ENCODE measurements at regions not wholly inside any gene's neighbourhood (a gene's known extent, or its start where the extent isn't known, plus 50 kb on each side); places are given as distances from the start of the nearest gene placed in this dataset.

DNA sequence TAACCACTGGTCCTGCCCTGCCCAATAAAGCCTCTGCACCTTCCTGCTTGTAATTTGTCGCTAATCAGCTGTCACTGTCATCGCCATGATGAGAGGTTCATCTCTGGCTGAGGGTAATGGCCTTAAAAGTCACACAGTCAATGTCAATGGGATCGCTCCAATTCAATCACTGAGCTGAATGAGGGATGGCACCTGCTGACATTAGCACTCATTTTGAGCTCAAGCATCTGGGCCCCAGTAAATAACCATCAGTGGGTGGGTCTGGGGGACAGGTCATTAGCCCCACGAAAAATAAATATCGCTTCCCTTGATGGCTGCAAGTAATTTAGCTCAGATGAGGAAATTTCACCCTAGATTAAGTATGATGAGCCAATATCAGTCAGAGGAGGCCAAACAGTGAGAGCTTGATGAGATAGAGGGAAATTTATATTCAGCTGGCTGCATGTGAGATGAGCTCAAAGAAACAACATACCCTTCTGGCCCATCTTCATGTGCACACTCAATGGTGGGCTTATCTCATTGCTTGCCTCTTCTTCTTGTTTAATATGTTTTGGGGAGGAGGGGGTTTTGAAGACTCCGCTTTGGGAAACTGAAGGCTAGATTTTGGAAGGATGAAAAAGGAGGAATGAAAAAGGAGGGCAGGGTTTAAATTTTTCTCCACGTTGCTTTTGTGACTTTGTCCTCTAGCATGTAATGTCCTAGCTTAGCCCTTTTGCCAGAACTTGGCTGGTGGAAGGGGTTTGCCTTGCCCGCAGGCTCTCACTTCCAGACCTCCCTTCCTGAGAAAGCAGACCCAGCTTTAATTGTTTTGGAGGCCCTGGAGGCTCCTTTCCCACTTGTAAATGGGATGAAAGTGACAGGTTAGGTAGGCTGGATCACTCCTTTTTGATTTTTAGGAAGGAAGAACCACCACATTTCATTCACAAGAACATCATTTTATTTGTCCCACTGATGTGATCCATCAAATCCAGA, 84.8 kb upstream of the PAQR3 start:
- H3K36me3 ChIP-seq = no peaks in the 10 kb centered on the region
- H3K4me3 ChIP-seq = no peak overlapping the region
- DNase-seq = no peak
- H3K27ac ChIP-seq = no peak overlapping the region
- H3K9me3 ChIP-seq = no peaks in the 10 kb centered on the region
- no peaks in the 10 kb centered on the region for H3K27me3 ChIP-seq
- TF ChIP-seq POLR2A (IDR thresholded peaks at IDR 0.05) = no peak
- TF ChIP-seq, protein P1, sequence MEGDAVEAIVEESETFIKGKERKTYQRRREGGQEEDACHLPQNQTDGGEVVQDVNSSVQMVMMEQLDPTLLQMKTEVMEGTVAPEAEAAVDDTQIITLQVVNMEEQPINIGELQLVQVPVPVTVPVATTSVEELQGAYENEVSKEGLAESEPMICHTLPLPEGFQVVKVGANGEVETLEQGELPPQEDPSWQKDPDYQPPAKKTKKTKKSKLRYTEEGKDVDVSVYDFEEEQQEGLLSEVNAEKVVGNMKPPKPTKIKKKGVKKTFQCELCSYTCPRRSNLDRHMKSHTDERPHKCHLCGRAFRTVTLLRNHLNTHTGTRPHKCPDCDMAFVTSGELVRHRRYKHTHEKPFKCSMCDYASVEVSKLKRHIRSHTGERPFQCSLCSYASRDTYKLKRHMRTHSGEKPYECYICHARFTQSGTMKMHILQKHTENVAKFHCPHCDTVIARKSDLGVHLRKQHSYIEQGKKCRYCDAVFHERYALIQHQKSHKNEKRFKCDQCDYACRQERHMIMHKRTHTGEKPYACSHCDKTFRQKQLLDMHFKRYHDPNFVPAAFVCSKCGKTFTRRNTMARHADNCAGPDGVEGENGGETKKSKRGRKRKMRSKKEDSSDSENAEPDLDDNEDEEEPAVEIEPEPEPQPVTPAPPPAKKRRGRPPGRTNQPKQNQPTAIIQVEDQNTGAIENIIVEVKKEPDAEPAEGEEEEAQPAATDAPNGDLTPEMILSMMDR (IDR thresholded peaks at IDR 0.05) = no peak
- no peaks in the 10 kb centered on the region for H3K4me1 ChIP-seq

DNA sequence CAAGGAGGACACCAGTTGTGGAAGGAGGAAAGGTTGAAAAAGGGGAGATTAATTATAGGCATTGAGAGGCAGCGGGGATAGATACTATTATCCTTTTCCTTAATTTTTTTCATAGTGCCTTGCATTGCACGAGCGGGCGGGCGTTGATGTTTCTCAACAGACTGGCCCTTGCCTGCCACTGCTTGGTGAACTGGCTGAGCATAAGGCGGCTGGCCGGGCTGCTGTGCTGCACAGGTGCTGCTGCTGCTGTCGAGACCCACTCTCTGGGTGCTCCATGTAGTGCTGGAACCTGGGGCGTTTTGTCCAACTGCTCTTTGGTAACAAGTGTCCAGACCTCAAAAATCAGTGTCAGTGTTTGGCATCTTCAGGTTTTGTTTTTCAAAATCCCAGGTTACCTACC, 83.3 kb upstream of the PAQR3 start:
- Histone ChIP-seq H3K4me1 (no peaks in the 10 kb centered on the region), H3K9me3 (no peaks in the 10 kb centered on the region), H3K36me3 (no peaks in the 10 kb centered on the region), H3K4me3 (no peak overlapping the region), H3K27me3 (no peaks in the 10 kb centered on the region), H3K27ac (no peak overlapping the region)
- TF ChIP-seq, protein P1 (IDR thresholded peaks at IDR 0.05) = no peak
- TF ChIP-seq POLR2A (IDR thresholded peaks at IDR 0.05) = no peak
- no peak for DNase-seq

DNA sequence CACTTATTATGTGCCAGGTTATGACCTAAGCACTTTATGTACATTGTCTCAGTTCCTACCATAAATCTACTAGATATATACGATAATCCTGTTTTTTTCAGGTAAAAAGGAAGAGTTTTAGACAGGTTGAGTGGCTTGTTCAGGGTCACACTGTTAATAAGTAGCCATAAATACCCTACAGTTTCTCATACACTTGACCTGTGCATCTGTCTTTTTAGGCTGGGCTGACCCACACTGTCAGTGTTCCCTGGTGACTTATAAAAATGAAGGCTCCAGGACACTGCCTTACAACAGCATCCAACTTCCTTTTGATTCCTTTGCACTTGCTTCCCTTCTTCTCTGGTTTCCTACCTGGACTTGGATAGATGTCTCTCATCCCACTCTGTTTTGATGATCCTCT, 78.2 kb upstream of the PAQR3 start:
- Histone ChIP-seq H3K36me3 (no peaks in the 10 kb centered on the region), H3K27me3 (no peaks in the 10 kb centered on the region), H3K27ac (no peak overlapping the region), H3K4me1 (no peaks in the 10 kb centered on the region), H3K9me3 (no peaks in the 10 kb centered on the region), H3K4me3 (no peak overlapping the region)
- TF ChIP-seq, protein P1 (IDR thresholded peaks at IDR 0.05) = no peak
- TF ChIP-seq POLR2A (IDR thresholded peaks at IDR 0.05) = no peak
- no peak for DNase-seq

GRCh38 chr4:79016878-79017277, 77.6 kb upstream of the PAQR3 start:
- Histone ChIP-seq H3K27ac (no peak overlapping the region), H3K4me3 (no peak overlapping the region), H3K36me3 (no peaks in the 10 kb centered on the region), H3K4me1 (no peaks in the 10 kb centered on the region), H3K9me3 (no peaks in the 10 kb centered on the region), H3K27me3 (no peaks in the 10 kb centered on the region)
- TF ChIP-seq, protein P1 (IDR thresholded peaks at IDR 0.05) = no peak
- no peak for TF ChIP-seq POLR2A (IDR thresholded peaks at IDR 0.05)
- no peak for DNase-seq

GRCh38 chr4:79015411-79015810, 76.2 kb upstream of the PAQR3 start:
- Histone ChIP-seq H3K9me3 (no peaks in the 10 kb centered on the region), H3K4me3 (no peak overlapping the region), H3K36me3 (no peaks in the 10 kb centered on the region), H3K27ac (no peak overlapping the region), H3K4me1 (no peaks in the 10 kb centered on the region), H3K27me3 (no peaks in the 10 kb centered on the region)
- TF ChIP-seq POLR2A (IDR thresholded peaks at IDR 0.05) = no peak
- TF ChIP-seq, protein P1 (IDR thresholded peaks at IDR 0.05) = no peak
- no peak for DNase-seq
